OCI-LY7 (cell line): ENCODE measurements at regions not wholly inside any gene's neighbourhood (a gene's known extent, or its start where the extent isn't known, plus 50 kb on each side); places are given as distances from the start of the nearest gene placed in this dataset.

Source experiments
- BruUV-seq: library from RNA; stranded (reverse); fragments of 400-500 nt; replicated peaks from 2 replicates; lab custom pipeline; 2021; lab: Mats Ljungman, UMichigan
- CTCF ChIA-PET: fragments of 300-600 bp; sonication (Branson Sonifier 250); formaldehyde crosslinking; loops from one replicate; lab custom pipeline; 2022; ENCODE audit warnings: antibody characterized with exemption; ENCODE audit not compliant: unreplicated experiment; lab: Charles Lee
- POLR2A ChIA-PET: fragments of 300-600 bp; sonication (Branson Sonifier 250); formaldehyde crosslinking; loops from one replicate; lab custom pipeline; 2022; ENCODE audit warnings: antibody characterized with exemption; lab: Charles Lee
- DNase-seq: peaks from one replicate; pipeline ENCODE4 v3.0.0-alpha.2; 2015; ENCODE audit warnings: low spot score
- H2AFZ ChIP-seq: fragments of 200-600 bp; sonication (generic), shearing (Covaris generic); 2 replicates; pipeline ENCODE4 v1.6.1; 2014; ENCODE audit warnings: mild to moderate bottlenecking, antibody characterized with exemption, low read length, moderate library complexity
- H3K27ac ChIP-seq: fragments of 200-600 bp; sonication (generic); 2 replicates; pipeline ENCODE4 v1.5.1; 2014; ENCODE audit warnings: mixed run types, low read depth, mild to moderate bottlenecking, moderate library complexity, low read length, inconsistent platforms; ENCODE audit not compliant: poor library complexity, severe bottlenecking
- H3K36me3 ChIP-seq: fragments of 200-600 bp; sonication (generic); 2 replicates; pipeline ENCODE4 v1.6.1; 2014; ENCODE audit warnings: mild to moderate bottlenecking, antibody characterized with exemption, low read length, moderate library complexity, mixed read lengths; ENCODE audit not compliant: insufficient read depth
- H3K4me1 ChIP-seq: fragments of 200-600 bp; sonication (generic); 2 replicates; pipeline ENCODE4 v1.5.1; 2014; ENCODE audit warnings: mild to moderate bottlenecking, low read length; ENCODE audit not compliant: insufficient read depth, poor library complexity, severe bottlenecking
- H3K4me2 ChIP-seq: fragments of 200-600 bp; sonication (generic); 2 replicates; pipeline ENCODE4 v1.6.1; 2014; ENCODE audit warnings: mild to moderate bottlenecking, low read length
- H3K4me3 ChIP-seq: fragments of 200-600 bp; sonication (generic); 2 replicates; pipeline ENCODE4 v1.5.1; 2014; ENCODE audit warnings: mild to moderate bottlenecking, low read depth, low read length; ENCODE audit not compliant: poor library complexity, severe bottlenecking
- H3K79me2 ChIP-seq: fragments of 200-600 bp; sonication (generic); 2 replicates; pipeline ENCODE4 v1.6.1; 2016; ENCODE audit warnings: low read depth, mild to moderate bottlenecking, low read length, moderate library complexity, mixed read lengths; ENCODE audit not compliant: insufficient read depth
- H3K9me2 ChIP-seq: fragments of 200-600 bp; sonication (generic); 2 replicates; pipeline ENCODE4 v1.6.1; 2016; ENCODE audit warnings: mild to moderate bottlenecking, low read length, mixed read lengths; ENCODE audit not compliant: insufficient read depth
- H3K9me3 ChIP-seq: fragments of 200-600 bp; sonication (generic); 2 replicates; pipeline ENCODE4 v1.6.1; 2014; ENCODE audit warnings: mild to moderate bottlenecking, mixed run types, low read length, mixed read lengths
- H4K20me1 ChIP-seq: fragments of 200-600 bp; sonication (generic); 2 replicates; pipeline ENCODE4 v1.6.1; 2014; ENCODE audit warnings: mild to moderate bottlenecking, antibody characterized with exemption, low read length, moderate library complexity, mixed read lengths; ENCODE audit not compliant: insufficient read depth
- EZH2phosphoT487 ChIP-seq: fragments of 200-600 bp; sonication (generic); IDR thresholded peaks from 2 replicates; pipeline ENCODE4 v1.6.1; 2018; ENCODE audit warnings: low read depth, borderline replicate concordance, mild to moderate bottlenecking, mixed run types, antibody characterized with exemption, low read length, moderate library complexity, mixed read lengths
- intact Hi-C: fragments of 100-400 bp; cut with micrococcal nuclease; formaldehyde crosslinking; loops from one replicate; pipeline ENCODE4 v1.10.0; 2022; ENCODE audit not compliant: unreplicated experiment
- TF ChIP-seq, protein P1 (sequence below): fragments of 200-600 bp; sonication (generic); conservative IDR thresholded peaks from 2 replicates; pipeline ENCODE4 v1.5.1; 2014; ENCODE audit warnings: mild to moderate bottlenecking, antibody characterized with exemption, low read length, moderate library complexity, mixed read lengths

DNA sequence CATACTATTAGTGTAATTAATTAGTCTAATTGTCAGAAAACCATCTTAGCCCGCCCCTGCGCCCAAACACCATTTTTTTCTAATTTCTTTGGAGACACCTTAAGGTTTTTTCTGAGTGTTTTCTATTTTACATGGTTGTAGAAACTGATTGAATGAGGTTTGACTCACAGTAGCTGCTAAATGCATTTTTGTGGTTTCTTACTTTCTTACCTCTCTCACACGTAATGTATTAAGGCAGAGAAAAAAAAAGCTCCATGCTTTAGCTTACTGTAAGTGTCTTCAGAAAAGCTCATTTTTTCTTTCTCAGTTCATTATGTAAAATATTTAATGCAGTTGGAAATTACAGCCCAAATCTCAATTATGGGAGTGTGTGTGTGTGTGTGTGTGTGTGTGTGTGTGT lies 548.5 kb upstream of the LRRTM4 start:
- no peak overlapping the region for H3K4me3 ChIP-seq
- no peak overlapping the region for H3K4me2 ChIP-seq
- DNase-seq = no peak
- H3K4me1 ChIP-seq = no peaks in the 10 kb centered on the region
- CTCF ChIA-PET = no interaction called here
- BruUV-seq = no TSS peak
- H3K36me3 ChIP-seq = no peaks in the 10 kb centered on the region
- no peaks in the 10 kb centered on the region for H4K20me1 ChIP-seq
- H3K9me3 ChIP-seq = no peaks in the 10 kb centered on the region
- no peaks in the 10 kb centered on the region for H3K9me2 ChIP-seq
- POLR2A ChIA-PET = no interaction called here
- TF ChIP-seq EZH2phosphoT487 = no peak
- TF ChIP-seq, protein P1, sequence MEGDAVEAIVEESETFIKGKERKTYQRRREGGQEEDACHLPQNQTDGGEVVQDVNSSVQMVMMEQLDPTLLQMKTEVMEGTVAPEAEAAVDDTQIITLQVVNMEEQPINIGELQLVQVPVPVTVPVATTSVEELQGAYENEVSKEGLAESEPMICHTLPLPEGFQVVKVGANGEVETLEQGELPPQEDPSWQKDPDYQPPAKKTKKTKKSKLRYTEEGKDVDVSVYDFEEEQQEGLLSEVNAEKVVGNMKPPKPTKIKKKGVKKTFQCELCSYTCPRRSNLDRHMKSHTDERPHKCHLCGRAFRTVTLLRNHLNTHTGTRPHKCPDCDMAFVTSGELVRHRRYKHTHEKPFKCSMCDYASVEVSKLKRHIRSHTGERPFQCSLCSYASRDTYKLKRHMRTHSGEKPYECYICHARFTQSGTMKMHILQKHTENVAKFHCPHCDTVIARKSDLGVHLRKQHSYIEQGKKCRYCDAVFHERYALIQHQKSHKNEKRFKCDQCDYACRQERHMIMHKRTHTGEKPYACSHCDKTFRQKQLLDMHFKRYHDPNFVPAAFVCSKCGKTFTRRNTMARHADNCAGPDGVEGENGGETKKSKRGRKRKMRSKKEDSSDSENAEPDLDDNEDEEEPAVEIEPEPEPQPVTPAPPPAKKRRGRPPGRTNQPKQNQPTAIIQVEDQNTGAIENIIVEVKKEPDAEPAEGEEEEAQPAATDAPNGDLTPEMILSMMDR = no peak
- H3K27ac ChIP-seq = no peak overlapping the region
- H2AFZ ChIP-seq = no peak overlapping the region
- intact Hi-C loops = no loop called here
- H3K79me2 ChIP-seq = no peaks in the 10 kb centered on the region

DNA sequence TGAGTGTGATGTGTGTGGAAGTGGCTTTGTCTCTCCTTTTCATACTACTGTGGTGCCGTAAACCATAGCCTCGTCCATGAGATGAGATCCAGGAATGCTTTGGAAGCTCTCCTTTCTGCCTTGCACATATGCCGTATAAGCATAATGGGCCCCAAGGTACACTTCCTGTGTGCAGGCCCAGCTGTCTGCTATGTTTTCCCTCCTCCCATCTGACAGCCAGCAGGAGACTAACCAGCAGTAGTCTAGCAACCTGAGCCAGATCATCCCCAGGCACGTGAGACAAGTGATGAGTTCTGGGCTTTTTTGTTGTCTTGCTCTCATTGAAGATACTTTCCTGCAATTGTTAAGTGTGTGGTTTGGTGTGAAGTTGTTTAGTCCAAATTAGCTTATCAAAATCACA lies 555.5 kb upstream of the LRRTM4 start:
- Histone ChIP-seq H3K4me3 (no peak overlapping the region), H4K20me1 (no peaks in the 10 kb centered on the region), H3K9me2 (no peaks in the 10 kb centered on the region), H3K79me2 (no peaks in the 10 kb centered on the region), H3K4me1 (no peaks in the 10 kb centered on the region), H3K27ac (no peak overlapping the region), H3K4me2 (no peak overlapping the region), H2AFZ (no peak overlapping the region), H3K9me3 (no peaks in the 10 kb centered on the region), H3K36me3 (no peaks in the 10 kb centered on the region)
- TF ChIP-seq EZH2phosphoT487 = no peak
- TF ChIP-seq, protein P1 = no peak
- no peak for DNase-seq
- intact Hi-C loops = no loop called here
- POLR2A ChIA-PET = no interaction called here
- no TSS peak for BruUV-seq
- CTCF ChIA-PET = no interaction called here

DNA sequence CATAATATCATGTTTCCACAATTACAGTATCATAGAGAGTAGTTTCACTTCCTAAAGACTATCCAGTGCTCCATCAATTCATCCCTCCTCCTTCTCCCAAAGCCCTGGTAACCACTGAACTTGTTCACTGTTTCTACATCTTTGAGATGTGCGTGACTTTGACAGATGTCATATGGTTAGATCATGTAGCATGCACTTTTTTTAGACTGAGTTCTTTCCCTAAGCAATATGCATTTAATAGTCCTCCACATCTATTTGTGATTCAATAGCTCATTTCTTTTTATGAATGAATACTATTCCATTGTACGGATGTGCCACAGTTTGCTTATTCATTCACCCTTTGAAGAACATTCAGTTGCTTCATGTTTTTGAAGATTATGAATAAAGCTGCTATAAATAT lies 560.4 kb upstream of the LRRTM4 start:
- Histone ChIP-seq H3K9me3 (no peaks in the 10 kb centered on the region), H2AFZ (no peak overlapping the region), H3K36me3 (no peaks in the 10 kb centered on the region), H4K20me1 (no peaks in the 10 kb centered on the region), H3K9me2 (no peaks in the 10 kb centered on the region), H3K4me3 (no peak overlapping the region), H3K79me2 (no peaks in the 10 kb centered on the region), H3K27ac (no peak overlapping the region), H3K4me1 (no peaks in the 10 kb centered on the region), H3K4me2 (no peak overlapping the region)
- POLR2A ChIA-PET = interaction anchor here (0.8 to 1.0 kb wide), 2 partner anchors 19 to 169 kb away, joined by 3 to 7 read pairs; no protein-coding TSS in a partner anchor
- no peak for DNase-seq
- CTCF ChIA-PET = no interaction called here
- BruUV-seq = no TSS peak
- TF ChIP-seq, protein P1 = no peak
- TF ChIP-seq EZH2phosphoT487 = no peak
- intact Hi-C loops = no loop called here
